Endothelial cell of umbilical vein (primary cell): ENCODE measurements at regions not wholly inside any gene's neighbourhood (a gene's known extent, or its start where the extent isn't known, plus 50 kb on each side); places are given as distances from the start of the nearest gene placed in this dataset.

Source experiments
- BruUV-seq: library from RNA; stranded (reverse); fragments of 400-500 nt; replicated peaks from 2 replicates; lab custom pipeline; 2021; lab: Mats Ljungman, UMichigan
- CTCF ChIA-PET: fragments of 300-600, 350-600 bp; sonication (Branson Sonifier 250); formaldehyde crosslinking; loops from one replicate; lab custom pipeline; 2021; ENCODE audit warnings: antibody characterized with exemption, inconsistent platforms; lab: Charles Lee
- POLR2A ChIA-PET: fragments of 300-600, 350-600 bp; sonication (Branson Sonifier 250); formaldehyde crosslinking; loops from one replicate; lab custom pipeline; 2021; ENCODE audit warnings: antibody characterized with exemption, inconsistent platforms; lab: Charles Lee
- DNase-seq: peaks from one replicate; pipeline ENCODE4 v3.0.0-alpha.2; 2011; ENCODE audit warnings: low read depth, low spot score
- FAIRE-seq: peaks from 2 replicates; lab custom pipeline; 2011; peaks lifted over from hg19 to GRCh38; lab: Jason Lieb, UNC
- H2AFZ ChIP-seq: 2 replicates; pipeline ENCODE4 v1.6.0; 2012; ENCODE audit warnings: low read depth, low read length, control low read depth, inconsistent platforms
- H3K27ac ChIP-seq: 2 replicates; pipeline ENCODE4 v1.5.1; 2011; ENCODE audit warnings: low read depth, mild to moderate bottlenecking, control low read depth, low read length, moderate library complexity; ENCODE audit not compliant: insufficient read depth
- H3K27me3 ChIP-seq, 2 experiments: 2 replicates each; pipeline versions ENCODE4 v1.6.0 to v1.6.1; 2011; ENCODE audit warnings: low read length in 2 of 2, mixed read lengths in 1 of 2; ENCODE audit not compliant: control insufficient read depth in 2 of 2, insufficient read depth in 2 of 2
- H3K36me3 ChIP-seq, 2 experiments: 2 replicates in 1 of 2; 3 replicates in 1 of 2; pipeline ENCODE4 v1.5.1; 2011; ENCODE audit warnings: low read length in 2 of 2, mild to moderate bottlenecking in 1 of 2, moderate library complexity in 1 of 2; ENCODE audit not compliant: control insufficient read depth in 2 of 2, insufficient read depth in 2 of 2; ENCODE audit errors: extremely low read depth in 1 of 2
- H3K4me1 ChIP-seq: 3 replicates; pipeline ENCODE4 v1.5.1; 2011; ENCODE audit warnings: mild to moderate bottlenecking, low read length; ENCODE audit not compliant: control insufficient read depth, insufficient read depth; ENCODE audit errors: extremely low read depth
- H3K4me2 ChIP-seq: 2 replicates; pipeline ENCODE4 v1.6.1; 2011; ENCODE audit warnings: low read length, control low read depth, mixed read lengths; ENCODE audit not compliant: insufficient read depth
- H3K4me3 ChIP-seq, 3 experiments: fragments of 200-600 bp in 1 of 3; sonication (generic), shearing (Covaris generic) in 1 of 3; replicated peaks in 1 of 3; 2 replicates each; pipeline ENCODE4 v1.5.1; 2011 to 2016; ENCODE audit warnings: control low read depth in 3 of 3, low read length in 3 of 3, mild to moderate bottlenecking in 2 of 3, inconsistent platforms in 1 of 3, low read depth in 1 of 3, moderate library complexity in 1 of 3; ENCODE audit not compliant: insufficient read depth in 1 of 3
- H3K79me2 ChIP-seq: 2 replicates; pipeline ENCODE4 v1.6.0; 2012; ENCODE audit warnings: low read length, inconsistent platforms; ENCODE audit not compliant: control insufficient read depth, insufficient read depth
- H3K9ac ChIP-seq: replicated peaks from 2 replicates; pipeline ENCODE3; 2011; ENCODE audit warnings: low read length, control low read depth; ENCODE audit not compliant: insufficient read depth; ENCODE audit errors: extremely low read depth
- H3K9me1 ChIP-seq: replicated peaks from 3 replicates; pipeline ENCODE4 v1.6.0; 2011; ENCODE audit warnings: mild to moderate bottlenecking, low read length; ENCODE audit not compliant: control insufficient read depth, insufficient read depth; ENCODE audit errors: extremely low read depth
- H3K9me3 ChIP-seq: replicated peaks from 2 replicates; pipeline ENCODE4 v1.5.1; 2012; ENCODE audit warnings: low read length, inconsistent platforms; ENCODE audit not compliant: control insufficient read depth, insufficient read depth
- H4K20me1 ChIP-seq: replicated peaks from 2 replicates; pipeline ENCODE3; 2011; ENCODE audit warnings: mild to moderate bottlenecking, low read length; ENCODE audit not compliant: control insufficient read depth, insufficient read depth; ENCODE audit errors: extremely low read depth
- EZH2 ChIP-seq: IDR thresholded peaks from 2 replicates; pipeline ENCODE4 v1.6.1; 2012; ENCODE audit warnings: borderline replicate concordance, low read depth, mild to moderate bottlenecking, moderate library complexity, low read length, inconsistent platforms; ENCODE audit not compliant: severe bottlenecking
- FOS ChIP-seq: IDR thresholded peaks from 2 replicates; pipeline ENCODE4 v1.6.1; 2011; ENCODE audit warnings: mild to moderate bottlenecking, low read length, moderate library complexity, borderline replicate concordance; ENCODE audit not compliant: insufficient read depth
- GATA2 ChIP-seq: IDR thresholded peaks from 2 replicates; pipeline ENCODE4 v1.7.0; 2011; ENCODE audit warnings: low read depth, mild to moderate bottlenecking, moderate library complexity, mixed read lengths, low read length; ENCODE audit not compliant: insufficient read length, insufficient read depth
- JUN ChIP-seq: IDR thresholded peaks from 2 replicates; pipeline ENCODE4 v1.6.1; 2011; ENCODE audit warnings: borderline replicate concordance, low read depth; ENCODE audit not compliant: insufficient read length, insufficient read depth
- MYC ChIP-seq: IDR thresholded peaks from one replicate; pipeline ENCODE4 v1.6.1; 2011; ENCODE audit warnings: mild to moderate bottlenecking, low read depth, low read length
- POLR2A ChIP-seq: IDR thresholded peaks from 2 replicates; pipeline ENCODE4 v1.6.1; 2012; ENCODE audit warnings: low read depth, mild to moderate bottlenecking, control low read depth, low read length
- POLR2AphosphoS5 ChIP-seq: IDR thresholded peaks from 2 replicates; pipeline ENCODE4 v1.6.1; 2012; ENCODE audit warnings: low read depth, mild to moderate bottlenecking, control low read depth, low read length, moderate library complexity; ENCODE audit not compliant: insufficient read depth
- dilution Hi-C: fragments of 300-500 bp; cut with MboI; formaldehyde crosslinking; loops from one replicate; pipeline ENCODE4 v1.15.0; 2019; ENCODE audit warnings: low sequenced_read_pairs; ENCODE audit not compliant: extremely low pct_ligation_motif_present
- intact Hi-C: fragments of 100-400 bp; cut with micrococcal nuclease; formaldehyde crosslinking; loops from one replicate; pipeline ENCODE4 v1.10.0; 2022
- TF ChIP-seq, protein P1 (sequence below), 2 donors: IDR thresholded peaks; 1 replicate in 1 of 2; 2 replicates in 1 of 2; pipeline ENCODE4 v1.5.1; 2011; ENCODE audit warnings: low read length in 2 of 2, mild to moderate bottlenecking in 2 of 2, moderate library complexity in 2 of 2, control low read depth in 1 of 2, inconsistent platforms in 1 of 2, low read depth in 1 of 2; ENCODE audit not compliant: insufficient read depth in 1 of 2; ENCODE audit errors: extremely low read depth in 1 of 2
- TF ChIP-seq, protein P2 (sequence below): IDR thresholded peaks from 2 replicates; pipeline ENCODE4 v1.6.1; 2011; ENCODE audit not compliant: insufficient read depth, insufficient read length

DNA sequence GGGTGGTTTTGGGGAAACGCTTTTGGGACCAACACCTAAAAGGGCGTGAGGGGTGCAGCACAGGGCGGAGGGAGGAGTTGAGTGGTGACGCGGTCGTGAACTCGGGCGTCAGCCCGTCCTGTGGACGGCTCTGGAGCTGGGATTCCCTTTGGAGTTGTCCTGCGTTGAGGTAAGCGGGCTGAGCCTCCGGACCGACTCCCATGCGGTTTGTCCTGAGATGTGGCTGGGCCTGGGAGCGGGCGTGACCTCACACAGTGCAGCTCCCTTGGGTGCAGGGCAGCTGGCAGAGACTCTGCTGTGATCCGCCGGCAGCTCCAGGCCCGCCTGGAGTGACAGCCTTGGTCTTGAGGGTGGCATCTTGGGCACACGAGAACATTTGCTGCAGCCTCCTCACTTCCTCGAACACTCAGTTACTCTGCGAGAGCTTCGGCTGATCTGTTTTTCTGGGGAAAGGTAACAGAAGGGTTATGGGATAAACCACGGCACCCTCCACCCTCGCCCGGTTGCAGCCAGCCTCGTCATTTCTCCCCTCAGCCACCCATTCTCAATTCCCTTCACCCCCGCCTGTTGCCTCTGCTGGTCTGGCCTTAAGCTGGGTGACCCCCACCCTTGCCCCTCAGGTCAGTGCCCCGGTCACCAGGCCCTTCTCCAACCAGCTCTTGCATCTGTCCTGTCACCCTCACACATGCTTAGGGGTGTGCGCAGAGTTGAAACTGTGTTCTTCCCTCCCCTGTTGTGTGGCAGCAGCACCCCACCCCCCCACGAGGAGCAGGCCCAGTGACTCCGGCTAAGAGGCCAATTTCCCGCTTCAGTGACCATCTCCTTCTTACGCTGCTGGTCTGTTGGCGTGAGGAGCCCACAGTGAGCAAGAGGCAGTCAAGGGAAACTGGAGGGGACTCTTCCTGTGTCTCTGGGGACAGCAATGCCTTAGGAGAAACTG lies 94.2 kb upstream of the COL5A1 start:
- no peak for FAIRE-seq

DNA sequence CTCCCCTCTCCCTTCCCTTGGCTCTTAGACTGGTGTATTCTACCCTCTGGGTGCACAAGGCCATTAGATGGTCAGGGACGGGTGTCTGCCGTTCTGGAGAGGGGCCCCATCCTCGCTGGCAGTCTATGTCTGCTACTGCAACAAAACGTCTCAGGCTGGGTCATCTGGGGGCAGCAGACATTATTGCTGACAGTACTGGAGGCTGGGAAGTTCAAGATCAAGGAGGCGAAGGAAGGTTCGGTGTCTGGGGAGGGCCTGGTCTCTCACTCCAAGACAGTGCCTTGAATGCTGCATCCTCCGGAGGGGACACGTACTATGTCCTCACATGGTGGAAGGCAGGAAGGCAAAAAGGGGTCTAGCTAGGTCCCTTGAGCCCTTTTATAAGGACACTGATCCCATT lies 93.4 kb upstream of the COL5A1 start:
- dilution Hi-C loops, result no loop called here
- DNase-seq, result no peak
- H3K9ac ChIP-seq, result no peak overlapping the region
- CTCF ChIA-PET, result no interaction called here
- TF ChIP-seq, protein P1, sequence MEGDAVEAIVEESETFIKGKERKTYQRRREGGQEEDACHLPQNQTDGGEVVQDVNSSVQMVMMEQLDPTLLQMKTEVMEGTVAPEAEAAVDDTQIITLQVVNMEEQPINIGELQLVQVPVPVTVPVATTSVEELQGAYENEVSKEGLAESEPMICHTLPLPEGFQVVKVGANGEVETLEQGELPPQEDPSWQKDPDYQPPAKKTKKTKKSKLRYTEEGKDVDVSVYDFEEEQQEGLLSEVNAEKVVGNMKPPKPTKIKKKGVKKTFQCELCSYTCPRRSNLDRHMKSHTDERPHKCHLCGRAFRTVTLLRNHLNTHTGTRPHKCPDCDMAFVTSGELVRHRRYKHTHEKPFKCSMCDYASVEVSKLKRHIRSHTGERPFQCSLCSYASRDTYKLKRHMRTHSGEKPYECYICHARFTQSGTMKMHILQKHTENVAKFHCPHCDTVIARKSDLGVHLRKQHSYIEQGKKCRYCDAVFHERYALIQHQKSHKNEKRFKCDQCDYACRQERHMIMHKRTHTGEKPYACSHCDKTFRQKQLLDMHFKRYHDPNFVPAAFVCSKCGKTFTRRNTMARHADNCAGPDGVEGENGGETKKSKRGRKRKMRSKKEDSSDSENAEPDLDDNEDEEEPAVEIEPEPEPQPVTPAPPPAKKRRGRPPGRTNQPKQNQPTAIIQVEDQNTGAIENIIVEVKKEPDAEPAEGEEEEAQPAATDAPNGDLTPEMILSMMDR (IDR thresholded peaks at IDR 0.05; ENCODE audit: extremely low read depth in 1 of 2, insufficient read depth in 1 of 2, low read depth in 1 of 2, low read length in 2 of 2), result no peak
- no peak for TF ChIP-seq MYC
- no peak for TF ChIP-seq POLR2AphosphoS5
- TF ChIP-seq JUN, result no peak
- TF ChIP-seq, protein P2, sequence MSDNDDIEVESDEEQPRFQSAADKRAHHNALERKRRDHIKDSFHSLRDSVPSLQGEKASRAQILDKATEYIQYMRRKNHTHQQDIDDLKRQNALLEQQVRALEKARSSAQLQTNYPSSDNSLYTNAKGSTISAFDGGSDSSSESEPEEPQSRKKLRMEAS, result no peak
- TF ChIP-seq EZH2, result no peak
- no peaks in the 10 kb centered on the region for H4K20me1 ChIP-seq
- no peaks in the 10 kb centered on the region for H3K79me2 ChIP-seq
- H3K4me3 ChIP-seq, result no peak overlapping the region
- no peak overlapping the region for H3K4me2 ChIP-seq
- no peak for FAIRE-seq
- H3K27ac ChIP-seq, result no peak overlapping the region
- H3K27me3 ChIP-seq, result no peaks in the 10 kb centered on the region
- peaks cover 21% of the 10 kb centered on the region for H3K4me1 ChIP-seq
- no TSS peak for BruUV-seq
- intact Hi-C loops, result no loop called here
- no peak overlapping the region for H2AFZ ChIP-seq
- no peaks in the 10 kb centered on the region for H3K9me1 ChIP-seq
- H3K9me3 ChIP-seq, result no peaks in the 10 kb centered on the region
- POLR2A ChIA-PET, result no interaction called here
- no peaks in the 10 kb centered on the region for H3K36me3 ChIP-seq

More for the DNA sequence above, 94.2 kb upstream of the COL5A1 start:
- H3K27ac ChIP-seq, result no peak overlapping the region
- CTCF ChIA-PET, result no interaction called here
- H3K36me3 ChIP-seq, result no peaks in the 10 kb centered on the region
- H3K9ac ChIP-seq, result no peak overlapping the region
- H3K4me3 ChIP-seq, result no peak overlapping the region
- DNase-seq, result no peak
- no peaks in the 10 kb centered on the region for H3K27me3 ChIP-seq
- no peak for TF ChIP-seq FOS
- no peak for TF ChIP-seq MYC
- no peak for TF ChIP-seq POLR2AphosphoS5
- TF ChIP-seq GATA2, result no peak
- no peak for TF ChIP-seq POLR2A
- H3K79me2 ChIP-seq, result no peaks in the 10 kb centered on the region
- intact Hi-C loops (no loop called here), dilution Hi-C loops (no loop called here)
- no peaks in the 10 kb centered on the region for H3K9me1 ChIP-seq
- POLR2A ChIA-PET, result no interaction called here
- no peaks in the 10 kb centered on the region for H3K9me3 ChIP-seq
- H3K4me2 ChIP-seq, result no peak overlapping the region
- H2AFZ ChIP-seq, result no peak overlapping the region
- BruUV-seq, result no TSS peak
- no peaks in the 10 kb centered on the region for H4K20me1 ChIP-seq
- peaks cover 15% of the 10 kb centered on the region for H3K4me1 ChIP-seq
